Type B pancreatic cell (in vitro differentiated cells): ENCODE measurements at regions not wholly inside any gene's neighbourhood (a gene's known extent, or its start where the extent isn't known, plus 50 kb on each side); places are given as distances from the start of the nearest gene placed in this dataset.

Source experiments
- DNase-seq: peaks from one replicate; pipeline ENCODE4 v3.0.0; 2021; ENCODE audit warnings: mixed read lengths; ENCODE audit not compliant: unreplicated experiment; ENCODE audit errors: extremely low spot score
- H3K27ac Mint-ChIP-seq: 2 replicates; pipeline ENCODE4 v1.8.0; 2021; ENCODE audit warnings: mild to moderate bottlenecking, mixed read lengths
- H3K27me3 Mint-ChIP-seq: 2 replicates; pipeline ENCODE4 v1.8.0; 2021; ENCODE audit warnings: mixed read lengths
- H3K36me3 Mint-ChIP-seq: 2 replicates; pipeline ENCODE4 v1.8.0; 2021; ENCODE audit warnings: mixed read lengths
- H3K4me1 Mint-ChIP-seq: one replicate; pipeline ENCODE4 v1.8.0; 2021; ENCODE audit warnings: mixed read lengths; ENCODE audit not compliant: unreplicated experiment
- H3K4me3 Mint-ChIP-seq: 2 replicates; pipeline ENCODE4 v1.8.0; 2021; ENCODE audit warnings: mild to moderate bottlenecking, mixed read lengths
- H3K9me3 Mint-ChIP-seq: 2 replicates; pipeline ENCODE4 v1.8.0; 2021; ENCODE audit warnings: mixed read lengths
- TF ChIP-seq, protein P1 (sequence below): fragments of 200-600 bp; sonication (generic); conservative IDR thresholded peaks from 2 replicates; pipeline ENCODE4 v1.5.0; 2021; ENCODE audit warnings: antibody characterized with exemption, mild to moderate bottlenecking

DNA sequence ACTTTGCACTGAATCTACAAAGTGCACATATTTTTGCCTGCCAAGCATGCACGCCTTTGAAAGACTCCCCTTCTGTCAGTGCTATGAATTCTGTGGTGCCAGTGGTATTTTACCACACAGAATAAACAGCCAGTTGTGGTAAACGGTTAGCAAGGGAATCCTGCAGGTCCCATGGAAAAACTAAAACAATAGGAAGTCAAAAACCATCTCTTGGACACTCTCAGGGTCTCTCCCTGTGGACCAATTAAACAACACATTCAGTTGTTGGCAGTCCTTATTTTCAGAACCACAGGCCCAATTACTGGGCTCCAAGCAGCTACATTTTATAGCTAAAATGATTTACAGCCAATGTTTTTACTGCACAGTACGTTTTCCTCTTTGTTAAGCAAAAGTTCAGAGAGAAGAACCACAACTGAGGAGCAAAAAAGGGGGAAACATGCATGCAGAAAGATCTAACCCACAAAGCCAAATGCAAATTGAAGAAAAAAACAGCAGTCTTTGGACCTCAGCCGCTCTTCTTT lies 116.9 kb downstream of the KCTD12 start:
- peaks cover 11% of the 10 kb centered on the region for H3K9me3 Mint-ChIP-seq

GRCh38 chr13:76768384-76768783 lies 117.8 kb downstream of the KCTD12 start:
- H3K4me1 Mint-ChIP-seq = peaks cover 10% of the 10 kb centered on the region
- no peak overlapping the region for H3K4me3 Mint-ChIP-seq
- no peak for DNase-seq
- peaks cover 11% of the 10 kb centered on the region for H3K9me3 Mint-ChIP-seq
- no peaks in the 10 kb centered on the region for H3K27me3 Mint-ChIP-seq
- no peaks in the 10 kb centered on the region for H3K36me3 Mint-ChIP-seq
- H3K27ac Mint-ChIP-seq = no peak overlapping the region
- TF ChIP-seq, protein P1, sequence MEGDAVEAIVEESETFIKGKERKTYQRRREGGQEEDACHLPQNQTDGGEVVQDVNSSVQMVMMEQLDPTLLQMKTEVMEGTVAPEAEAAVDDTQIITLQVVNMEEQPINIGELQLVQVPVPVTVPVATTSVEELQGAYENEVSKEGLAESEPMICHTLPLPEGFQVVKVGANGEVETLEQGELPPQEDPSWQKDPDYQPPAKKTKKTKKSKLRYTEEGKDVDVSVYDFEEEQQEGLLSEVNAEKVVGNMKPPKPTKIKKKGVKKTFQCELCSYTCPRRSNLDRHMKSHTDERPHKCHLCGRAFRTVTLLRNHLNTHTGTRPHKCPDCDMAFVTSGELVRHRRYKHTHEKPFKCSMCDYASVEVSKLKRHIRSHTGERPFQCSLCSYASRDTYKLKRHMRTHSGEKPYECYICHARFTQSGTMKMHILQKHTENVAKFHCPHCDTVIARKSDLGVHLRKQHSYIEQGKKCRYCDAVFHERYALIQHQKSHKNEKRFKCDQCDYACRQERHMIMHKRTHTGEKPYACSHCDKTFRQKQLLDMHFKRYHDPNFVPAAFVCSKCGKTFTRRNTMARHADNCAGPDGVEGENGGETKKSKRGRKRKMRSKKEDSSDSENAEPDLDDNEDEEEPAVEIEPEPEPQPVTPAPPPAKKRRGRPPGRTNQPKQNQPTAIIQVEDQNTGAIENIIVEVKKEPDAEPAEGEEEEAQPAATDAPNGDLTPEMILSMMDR = no peak

More for the DNA sequence above, 116.9 kb downstream of the KCTD12 start:
- H3K36me3 Mint-ChIP-seq = no peaks in the 10 kb centered on the region
- no peaks in the 10 kb centered on the region for H3K27me3 Mint-ChIP-seq
- no peak for DNase-seq
- H3K27ac Mint-ChIP-seq = no peak overlapping the region
- TF ChIP-seq, protein P1 = no peak
- peaks cover 10% of the 10 kb centered on the region for H3K4me1 Mint-ChIP-seq
- H3K4me3 Mint-ChIP-seq = no peak overlapping the region

- peaks cover 11% of the 10 kb centered on the region for H3K9me3 Mint-ChIP-seq
- no peak overlapping the region for H3K4me3 Mint-ChIP-seq
- DNase-seq = no peak
- TF ChIP-seq, protein P1 = no peak
- no peaks in the 10 kb centered on the region for H3K36me3 Mint-ChIP-seq
- H3K27ac Mint-ChIP-seq = no peak overlapping the region
- H3K27me3 Mint-ChIP-seq = no peaks in the 10 kb centered on the region
- peaks cover 5% of the 10 kb centered on the region for H3K4me1 Mint-ChIP-seq
Measured at GRCh38 chr13:76764916-76765315, 121.3 kb downstream of the KCTD12 start.

DNA sequence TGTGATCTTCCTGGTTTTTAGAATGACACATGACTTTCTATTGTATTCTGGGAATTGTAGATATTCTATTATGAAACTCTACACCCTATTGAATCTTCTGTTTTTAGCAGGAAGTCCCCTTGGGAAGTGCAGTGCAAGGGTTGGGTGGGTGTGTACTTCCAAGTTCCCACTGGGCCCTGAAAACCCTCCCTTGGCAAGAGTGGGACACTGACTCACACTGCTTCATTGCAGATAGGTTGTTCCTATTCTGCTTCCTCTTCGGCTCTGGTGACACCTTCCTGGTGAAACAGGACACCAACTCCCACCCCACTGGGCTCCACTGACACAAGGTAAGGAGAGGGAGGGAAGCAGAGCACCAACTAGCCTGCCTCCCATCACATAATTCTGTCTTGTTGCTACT lies 121.8 kb downstream of the KCTD12 start:
- peaks cover 11% of the 10 kb centered on the region for H3K9me3 Mint-ChIP-seq
- H3K36me3 Mint-ChIP-seq = no peaks in the 10 kb centered on the region
- no peak overlapping the region for H3K27ac Mint-ChIP-seq
- no peaks in the 10 kb centered on the region for H3K27me3 Mint-ChIP-seq
- H3K4me3 Mint-ChIP-seq = no peak overlapping the region
- no peak for DNase-seq
- H3K4me1 Mint-ChIP-seq = peaks cover 2% of the 10 kb centered on the region
- TF ChIP-seq, protein P1 = no peak

DNA sequence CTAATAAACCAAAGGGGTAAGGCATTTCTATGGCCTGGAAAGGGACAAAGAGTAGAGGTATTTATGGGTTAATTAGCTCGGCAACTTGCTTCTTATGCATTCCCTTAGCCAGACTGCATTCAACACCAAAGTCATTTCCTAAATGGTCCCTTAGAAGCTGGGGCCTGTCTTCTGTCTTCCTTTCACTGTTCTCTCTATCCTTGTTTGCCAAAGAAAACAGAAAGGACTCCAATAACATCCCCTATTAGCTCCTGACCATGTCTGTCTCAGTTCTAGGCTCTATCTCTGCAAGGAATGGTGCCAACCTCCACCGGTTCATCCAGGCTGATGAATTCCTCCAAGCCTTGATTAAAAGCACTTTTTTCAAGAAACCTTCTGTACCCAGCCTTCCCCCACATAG lies 123.5 kb downstream of the KCTD12 start:
- TF ChIP-seq, protein P1 = no peak
- Mint-ChIP-seq H3K4me3 (no peak overlapping the region), H3K36me3 (no peaks in the 10 kb centered on the region), H3K27me3 (no peaks in the 10 kb centered on the region), H3K4me1 (peaks cover 10% of the 10 kb centered on the region), H3K27ac (no peak overlapping the region), H3K9me3 (peaks cover 8% of the 10 kb centered on the region)
- DNase-seq = no peak

DNA sequence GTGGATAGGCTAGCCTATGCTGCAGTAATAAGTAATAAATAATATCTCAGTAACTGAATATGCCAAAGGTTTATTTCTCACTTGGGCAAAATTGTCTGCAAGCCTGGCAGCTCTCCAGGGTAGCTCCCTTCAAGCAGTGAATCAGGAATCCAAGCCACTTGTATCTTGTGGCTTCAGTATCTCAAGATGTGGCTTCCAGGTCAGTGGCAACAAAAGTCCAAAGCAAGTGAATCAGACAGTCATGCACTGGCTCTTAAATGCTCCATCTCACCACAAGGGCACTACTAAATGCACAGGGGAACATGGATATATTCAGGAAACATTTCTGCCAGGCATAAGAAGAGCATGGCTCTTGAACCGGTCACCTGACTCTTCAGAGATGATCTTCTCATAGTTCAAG lies 126.3 kb downstream of the KCTD12 start:
- no peaks in the 10 kb centered on the region for H3K9me3 Mint-ChIP-seq
- H3K27ac Mint-ChIP-seq = no peak overlapping the region
- H3K4me1 Mint-ChIP-seq = peaks cover 10% of the 10 kb centered on the region
- TF ChIP-seq, protein P1 = no peak
- no peak for DNase-seq
- H3K36me3 Mint-ChIP-seq = no peaks in the 10 kb centered on the region
- no peaks in the 10 kb centered on the region for H3K27me3 Mint-ChIP-seq
- H3K4me3 Mint-ChIP-seq = no peak overlapping the region
